HPDE6-E6E7 (cell line): ENCODE measurements at regions not wholly inside any gene's neighbourhood (a gene's known extent, or its start where the extent isn't known, plus 50 kb on each side); places are given as distances from the start of the nearest gene placed in this dataset.
A peak's percentile ranks its signal among the peaks of the same experiment; 100 is the strongest.
"Not testable (repeated sequence)": the region's sequence is repeated elsewhere in the genome, so short reads cannot be mapped to it uniquely, and the experiment has no call there.

Experiments used
- DNase-seq: peaks from one replicate; pipeline ENCODE4 v3.0.0; 2011; ENCODE audit warnings: missing footprints; ENCODE audit errors: extremely low spot score

GRCh38 chr1:157460381-157460780 is 91.9 kb downstream of the FCRL5 start:
- no peak for DNase-seq

GRCh38 chr1:157457279-157457678 is 95.0 kb downstream of the FCRL5 start:
- DNase-seq: no peak

GRCh38 chr1:157455318-157455717 is 97.0 kb downstream of the FCRL5 start:
- no peak for DNase-seq

- DNase-seq: no peak
Observed at GRCh38 chr1:157450106-157450505, 102.2 kb downstream of the FCRL5 start.

- no peak for DNase-seq
Observed at GRCh38 chr1:157448636-157449035, 103.7 kb downstream of the FCRL5 start.

GRCh38 chr1:157446356-157446755 is 106.0 kb downstream of the FCRL5 start:
- not testable (repeated sequence) for DNase-seq

- DNase-seq: not testable (repeated sequence)
Observed at GRCh38 chr1:157445616-157446140, 106.6 kb downstream of the FCRL5 start.

- no peak for DNase-seq
Observed at GRCh38 chr1:157442065-157442464, 110.2 kb downstream of the FCRL5 start.

GRCh38 chr1:157439302-157439954 is 112.9 kb downstream of the FCRL5 start:
- DNase-seq: no peak

- DNase-seq: no peak
Observed at GRCh38 chr1:157438613-157439012, 113.7 kb downstream of the FCRL5 start.

GRCh38 chr1:157438146-157438545 is 114.2 kb downstream of the FCRL5 start:
- DNase-seq: no peak

GRCh38 chr1:157437296-157437695 is 115.0 kb downstream of the FCRL5 start:
- no peak for DNase-seq

GRCh38 chr1:157431751-157432150 is 120.6 kb downstream of the FCRL5 start:
- DNase-seq: peak; percentile 51

GRCh38 chr1:157429601-157430240 is 122.6 kb downstream of the FCRL5 start:
- DNase-seq: no peak

GRCh38 chr1:157423764-157424163 is 128.6 kb downstream of the FCRL5 start:
- not testable (repeated sequence) for DNase-seq

- DNase-seq: no peak
Observed at GRCh38 chr1:157419845-157420542, 132.3 kb downstream of the FCRL5 start.

GRCh38 chr1:157418659-157419058 is 133.7 kb downstream of the FCRL5 start:
- no peak for DNase-seq

- DNase-seq: no peak
Observed at GRCh38 chr1:157418231-157418630, 134.1 kb downstream of the FCRL5 start.

- DNase-seq: no peak
Observed at GRCh38 chr1:157415661-157416060, 136.7 kb downstream of the FCRL5 start.

GRCh38 chr1:157412308-157412707 is 140.0 kb downstream of the FCRL5 start:
- DNase-seq: no peak

GRCh38 chr1:157411769-157412168 is 140.5 kb downstream of the FCRL5 start:
- no peak for DNase-seq

GRCh38 chr1:157411064-157411463 is 141.3 kb downstream of the FCRL5 start:
- no peak for DNase-seq

GRCh38 chr1:157410457-157410856 is 141.9 kb downstream of the FCRL5 start:
- no peak for DNase-seq
